Neutrophil (primary cell): ENCODE measurements at regions not wholly inside any gene's neighbourhood (a gene's known extent, or its start where the extent isn't known, plus 50 kb on each side); places are given as distances from the start of the nearest gene placed in this dataset.
A peak's percentile ranks its signal among the peaks of the same experiment; 100 is the strongest.

Source experiments
- H3K27ac ChIP-seq: fragments of 200-600 bp; sonication (generic); 2 replicates; pipeline ENCODE4 v1.5.1; 2016; ENCODE audit warnings: mild to moderate bottlenecking, moderate library complexity
- H3K27me3 ChIP-seq: fragments of 200-600 bp; sonication (generic); 2 replicates; pipeline ENCODE4 v1.6.0; 2016; ENCODE audit warnings: mild to moderate bottlenecking
- H3K36me3 ChIP-seq: fragments of 200-600 bp; sonication (generic); 2 replicates; pipeline ENCODE4 v1.5.1; 2017
- H3K4me1 ChIP-seq, 2 experiments: fragments of 200-600 bp in 1 of 2; sonication (generic) in 1 of 2; 1 replicate in 1 of 2; 2 replicates in 1 of 2; pipeline versions ENCODE4 v1.5.1 to v1.6.1; 2013 to 2016; ENCODE audit warnings: low read depth in 1 of 2, low read length in 1 of 2, mild to moderate bottlenecking in 1 of 2, moderate library complexity in 1 of 2; ENCODE audit not compliant: control insufficient read depth in 1 of 2, insufficient read depth in 1 of 2
- H3K4me3 ChIP-seq, 2 experiments: fragments of 200-600 bp in 1 of 2; sonication (generic) in 1 of 2; 1 replicate in 1 of 2; 2 replicates in 1 of 2; pipeline ENCODE4 v1.5.1; 2013 to 2016; ENCODE audit warnings: low read depth in 1 of 2, low read length in 1 of 2, mild to moderate bottlenecking in 1 of 2, moderate library complexity in 1 of 2
- H3K9me3 ChIP-seq: fragments of 200-600 bp; sonication (generic); 2 replicates; pipeline ENCODE4 v1.5.1; 2016
- TF ChIP-seq, protein P1 (sequence below): fragments of 200-600 bp; sonication (generic); IDR thresholded peaks from 2 replicates; pipeline ENCODE4 v1.5.1; 2016; ENCODE audit warnings: antibody characterized with exemption

DNA sequence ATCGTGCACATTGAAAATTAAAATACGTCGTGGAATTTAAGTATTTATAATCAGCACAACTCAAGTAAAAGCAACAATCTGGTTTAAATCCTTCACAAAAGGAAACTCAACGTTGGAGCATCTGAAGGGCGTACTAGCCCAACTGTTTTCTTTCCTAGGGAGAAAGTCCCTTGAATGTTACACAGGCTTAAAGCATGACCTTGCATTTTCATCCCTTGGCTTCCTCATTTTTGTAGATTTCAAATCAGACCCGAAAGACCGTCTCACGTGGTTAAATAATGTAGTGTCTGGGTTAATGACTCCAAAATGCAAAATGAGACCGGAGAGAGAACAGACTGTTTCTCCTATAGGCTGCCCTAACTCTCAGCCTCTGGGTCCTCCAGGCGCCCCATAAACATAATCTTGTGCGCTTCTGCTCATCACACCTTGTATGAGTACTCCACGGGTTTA lies 249.2 kb upstream of the RREB1 start:
- peak overlapping the region; percentile 74 for H3K27ac ChIP-seq
- H3K4me1 ChIP-seq, result peaks cover 34 to 36% of the 10 kb centered on the region in 2 experiments

DNA sequence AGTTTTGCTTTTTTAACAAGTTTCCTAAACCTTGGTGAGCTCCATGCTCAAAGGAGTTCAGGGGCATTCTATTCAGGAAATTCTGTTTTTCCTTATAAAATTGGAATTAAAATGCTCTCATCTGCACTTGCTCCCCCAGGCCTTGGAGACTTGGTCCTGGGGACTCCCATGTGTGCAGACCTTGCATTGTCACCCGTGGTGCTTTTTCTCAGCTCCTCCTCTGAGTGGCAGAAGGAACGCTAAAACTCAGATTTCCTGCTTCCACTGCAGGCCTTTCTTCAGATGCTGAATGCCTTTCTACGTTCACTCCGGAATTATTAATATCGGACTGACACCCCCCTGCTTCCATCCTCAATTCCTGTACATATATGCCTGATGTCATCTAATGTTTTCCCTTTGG lies 248.7 kb upstream of the RREB1 start:
- Histone ChIP-seq H3K27ac (peak overlapping the region; percentile 74), H3K9me3 (no peaks in the 10 kb centered on the region), H3K27me3 (no peaks in the 10 kb centered on the region), H3K4me3 (peak overlapping the region in 1 of 2 experiments; percentile 16), H3K4me1 (peaks cover 34 to 36% of the 10 kb centered on the region in 2 experiments), H3K36me3 (no peaks in the 10 kb centered on the region)
- TF ChIP-seq, protein P1, sequence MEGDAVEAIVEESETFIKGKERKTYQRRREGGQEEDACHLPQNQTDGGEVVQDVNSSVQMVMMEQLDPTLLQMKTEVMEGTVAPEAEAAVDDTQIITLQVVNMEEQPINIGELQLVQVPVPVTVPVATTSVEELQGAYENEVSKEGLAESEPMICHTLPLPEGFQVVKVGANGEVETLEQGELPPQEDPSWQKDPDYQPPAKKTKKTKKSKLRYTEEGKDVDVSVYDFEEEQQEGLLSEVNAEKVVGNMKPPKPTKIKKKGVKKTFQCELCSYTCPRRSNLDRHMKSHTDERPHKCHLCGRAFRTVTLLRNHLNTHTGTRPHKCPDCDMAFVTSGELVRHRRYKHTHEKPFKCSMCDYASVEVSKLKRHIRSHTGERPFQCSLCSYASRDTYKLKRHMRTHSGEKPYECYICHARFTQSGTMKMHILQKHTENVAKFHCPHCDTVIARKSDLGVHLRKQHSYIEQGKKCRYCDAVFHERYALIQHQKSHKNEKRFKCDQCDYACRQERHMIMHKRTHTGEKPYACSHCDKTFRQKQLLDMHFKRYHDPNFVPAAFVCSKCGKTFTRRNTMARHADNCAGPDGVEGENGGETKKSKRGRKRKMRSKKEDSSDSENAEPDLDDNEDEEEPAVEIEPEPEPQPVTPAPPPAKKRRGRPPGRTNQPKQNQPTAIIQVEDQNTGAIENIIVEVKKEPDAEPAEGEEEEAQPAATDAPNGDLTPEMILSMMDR, result no peak

More for the DNA sequence above, 249.2 kb upstream of the RREB1 start:
- Histone ChIP-seq H3K9me3 (no peaks in the 10 kb centered on the region), H3K4me3 (peak overlapping the region in 1 of 2 experiments; percentile 16), H3K36me3 (no peaks in the 10 kb centered on the region), H3K27me3 (no peaks in the 10 kb centered on the region)
- TF ChIP-seq, protein P1, result peak; percentile 15

DNA sequence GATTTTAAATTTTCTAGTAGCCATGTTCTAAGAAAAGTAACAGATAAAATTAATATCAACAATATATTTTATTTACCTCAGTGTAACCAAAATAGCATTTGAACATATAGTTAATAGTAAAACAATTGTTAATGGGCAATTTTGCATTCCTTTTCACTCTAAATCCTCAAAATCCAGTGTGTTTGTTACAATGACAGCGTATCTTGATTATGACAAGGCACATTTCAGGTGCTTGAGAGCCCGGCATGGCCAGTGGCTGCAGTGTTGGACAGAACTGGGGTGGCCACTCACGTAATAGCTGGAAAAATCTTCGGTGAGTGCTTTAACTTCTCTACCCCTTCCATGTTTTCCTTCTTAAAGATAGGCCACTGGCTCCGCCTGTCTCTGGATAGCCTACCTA lies 248.0 kb upstream of the RREB1 start:
- H3K4me3 ChIP-seq, result no peak overlapping the region

DNA sequence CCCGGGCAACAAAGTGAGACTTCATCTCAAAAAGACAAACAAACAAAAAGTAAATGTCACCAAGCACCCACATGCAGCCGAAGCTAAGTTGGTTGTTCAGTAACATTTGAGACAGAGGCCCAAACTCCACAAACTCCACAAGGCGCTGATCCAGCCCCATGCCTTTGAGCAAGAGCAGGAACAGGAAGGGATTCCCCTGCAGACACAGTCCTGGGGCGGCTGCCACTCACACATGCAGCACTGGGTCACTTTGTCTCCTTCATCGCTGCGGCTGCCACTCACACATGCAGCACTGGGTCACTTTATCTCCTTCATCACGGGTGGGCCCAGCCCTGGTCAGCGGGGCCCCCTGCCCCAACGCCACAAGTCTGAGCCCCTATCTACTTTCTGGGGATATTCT lies 246.9 kb upstream of the RREB1 start:
- Histone ChIP-seq H3K9me3 (no peaks in the 10 kb centered on the region), H3K4me3 (no peak overlapping the region), H3K27me3 (no peaks in the 10 kb centered on the region), H3K4me1 (peaks cover 43 to 45% of the 10 kb centered on the region in 2 experiments), H3K36me3 (no peaks in the 10 kb centered on the region), H3K27ac (no peak overlapping the region)
- TF ChIP-seq, protein P1, result no peak

More for the DNA sequence above, 248.0 kb upstream of the RREB1 start:
- Histone ChIP-seq H3K9me3 (no peaks in the 10 kb centered on the region), H3K27ac (no peak overlapping the region), H3K36me3 (no peaks in the 10 kb centered on the region), H3K27me3 (no peaks in the 10 kb centered on the region), H3K4me1 (peaks cover 34 to 36% of the 10 kb centered on the region in 2 experiments)
- TF ChIP-seq, protein P1, result no peak

DNA sequence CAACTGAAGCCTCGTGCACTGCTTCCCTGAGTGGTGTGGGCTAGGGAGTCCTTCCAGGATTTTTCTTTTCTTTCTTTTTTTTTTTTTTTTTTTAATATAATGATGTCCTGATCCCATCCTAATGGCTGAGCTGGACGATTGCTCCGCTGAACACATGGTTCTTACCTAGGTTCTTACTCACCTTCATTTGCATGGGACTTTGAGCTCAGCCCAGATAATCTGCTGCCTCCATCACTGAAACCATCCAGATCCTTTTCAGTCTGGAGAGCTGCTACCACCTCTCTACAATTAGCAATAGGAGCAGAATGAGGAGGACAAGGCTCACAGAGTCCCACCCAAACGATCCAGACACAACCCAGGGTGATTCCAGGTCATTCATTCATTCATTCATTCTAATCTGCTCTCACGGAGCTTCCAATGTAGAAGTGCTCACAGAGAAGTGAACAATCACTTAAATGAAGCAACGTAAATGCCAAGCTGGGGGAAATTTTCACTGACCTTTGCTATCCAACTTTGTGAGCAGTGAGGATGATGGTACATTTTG lies 246.3 kb upstream of the RREB1 start:
- no peak overlapping the region for H3K4me3 ChIP-seq
- no peaks in the 10 kb centered on the region for H3K27me3 ChIP-seq
- no peaks in the 10 kb centered on the region for H3K36me3 ChIP-seq
- no peaks in the 10 kb centered on the region for H3K9me3 ChIP-seq
- peaks cover 38 to 42% of the 10 kb centered on the region in 2 experiments for H3K4me1 ChIP-seq
- TF ChIP-seq, protein P1, result no peak
- no peak overlapping the region for H3K27ac ChIP-seq
